ENCODE measurements at regions not wholly inside any gene's neighbourhood (a gene's known extent, or its start where the extent isn't known, plus 50 kb on each side); places are given as distances from the start of the nearest gene placed in this dataset.

DNA sequence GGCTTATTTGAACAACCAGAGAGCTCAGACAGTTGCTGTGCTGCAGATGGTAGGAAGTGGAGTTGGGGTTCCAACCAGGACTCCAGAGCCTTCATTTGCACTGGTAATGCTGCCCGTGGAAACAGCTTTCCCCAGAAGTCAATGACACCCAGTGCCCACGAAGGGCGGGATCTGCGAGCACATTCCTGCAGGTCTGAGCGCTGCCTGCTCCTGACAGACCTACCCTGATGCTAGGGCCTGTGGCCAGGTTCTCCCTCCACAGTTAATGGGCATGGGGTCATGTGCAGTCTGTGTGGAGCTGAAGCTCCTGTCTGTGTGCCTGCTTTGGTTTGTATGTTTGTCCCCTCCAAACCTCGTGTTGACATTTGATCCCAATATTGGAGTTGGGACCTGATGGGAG is 299.0 kb upstream of the HS6ST1 start (continued):
- TF ChIP-seq NR4A1 (CRISPR knock-in tag; IDR thresholded peaks at IDR 0.05): no peak
- TF ChIP-seq NR4A1 (tag; IDR thresholded peaks at IDR 0.05): no peak
- TF ChIP-seq DDX20 (tag; IDR thresholded peaks at IDR 0.05; ENCODE audit: low read depth): no peak
- TF ChIP-seq ZNF174 (CRISPR knock-in tag; IDR thresholded peaks at IDR 0.05): no peak

GRCh38 chr2:128618642-128619041 is 300.0 kb upstream of the HS6ST1 start:
- CTCF ChIA-PET (ENCODE audit: low intra/inter-chr PET ratio): no interaction called here

More at GRCh38 chr2:128618642-128619041, 300.0 kb upstream of the HS6ST1 start:
- H3K27ac ChIP-seq (ENCODE audit: extremely low read depth, low read depth, low read length): no peak overlapping the region
- no peak overlapping the region for H3K4me2 ChIP-seq (ENCODE audit: insufficient read depth, low read length)
- H3K9me3 ChIP-seq (replicated peaks; ENCODE audit: control insufficient read depth, insufficient read depth, low read depth, low read length): no peaks in the 10 kb centered on the region
- H3K4me3 ChIP-seq: no peak overlapping the region
- H2AFZ ChIP-seq (ENCODE audit: low read depth, low read length): no peak overlapping the region
- H3K4me1 ChIP-seq (replicated peaks in 1 of 2; ENCODE audit: control insufficient read depth in 2 of 2, insufficient read depth in 2 of 2, low read length in 2 of 2): no peaks in the 10 kb centered on the region
- peaks cover 0 to 5% of the 10 kb centered on the region in 2 experiments; a peak in 1 of 5 replicates for H3K27me3 ChIP-seq (ENCODE audit: control insufficient read depth in 2 of 2, insufficient read depth in 2 of 2, low read length in 2 of 2)
- 7% methylated on average over 2 of the region's 2 CpGs for WGBS (ENCODE audit: insufficient coverage, low coverage, missing lambda C conversion rate)
- no peak for TF ChIP-seq CHD1 (IDR thresholded peaks at IDR 0.05; ENCODE audit: low read length)
- TF ChIP-seq E2F6 (IDR thresholded peaks at IDR 0.05; ENCODE audit: borderline replicate concordance in 1 of 2, extremely low read depth in 1 of 2, insufficient read depth in 1 of 2, insufficient read length in 1 of 2, low read depth in 1 of 2, low read length in 1 of 2, poor library complexity in 1 of 2, severe bottlenecking in 1 of 2): no peak
- ATAC-seq (no peak), FAIRE-seq (no peak), DNase-seq (ENCODE audit: extremely low read depth in 1 of 4, low spot score in 3 of 4) (no peak)
- in situ Hi-C loops (cut with MboI) (no loop called here), intact Hi-C loops (cut with micrococcal nuclease) (no loop called here)
- no TSS peak for BruUV-seq (replicated peaks)
- H4K20me1 ChIP-seq (replicated peaks; ENCODE audit: control insufficient read depth, insufficient read depth, low read length): no peaks in the 10 kb centered on the region
- POLR2A ChIA-PET: no interaction called here
- no peak overlapping the region for H3K9ac ChIP-seq (ENCODE audit: insufficient read depth in 1 of 2, low read depth in 2 of 2, low read length in 2 of 2)
- no peaks in the 10 kb centered on the region for H3K79me2 ChIP-seq (ENCODE audit: control insufficient read depth, insufficient read depth, low read length)
- H3K36me3 ChIP-seq (ENCODE audit: control insufficient read depth, insufficient read depth, low read length): no peaks in the 10 kb centered on the region
- no peaks in the 10 kb centered on the region for H3K9me1 ChIP-seq (ENCODE audit: control insufficient read depth, insufficient read depth, low read length)
